CD4-positive, alpha-beta memory T cell (primary cell): ENCODE measurements at regions not wholly inside any gene's neighbourhood (a gene's known extent, or its start where the extent isn't known, plus 50 kb on each side); places are given as distances from the start of the nearest gene placed in this dataset.

Experiments
- CTCF ChIA-PET: fragments of 350-600 bp; sonication (Branson Sonifier 250); formaldehyde crosslinking; loops from one replicate; lab custom pipeline; 2021; ENCODE audit warnings: inconsistent platforms; ENCODE audit not compliant: partially characterized antibody; lab: Charles Lee
- POLR2A ChIA-PET: fragments of 350-600 bp; sonication (Branson Sonifier 250); formaldehyde crosslinking; loops from one replicate; lab custom pipeline; 2021; ENCODE audit not compliant: partially characterized antibody; lab: Charles Lee
- DNase-seq, 5 donors: peaks; one replicate each; pipeline versions ENCODE4 v3.0.0 to v3.0.0-alpha.2; 2020 to 2022; ENCODE audit warnings: mixed read lengths in 1 of 5
- H3K27ac ChIP-seq: one replicate; pipeline ENCODE4 v1.7.0; 2013; ENCODE audit warnings: low read depth, low read length
- H3K27me3 ChIP-seq: 2 replicates; pipeline ENCODE4 v1.7.0; 2013; ENCODE audit warnings: mild to moderate bottlenecking, low read length, moderate library complexity; ENCODE audit not compliant: insufficient read depth
- H3K36me3 ChIP-seq: 2 replicates; pipeline ENCODE4 v1.7.0; 2013; ENCODE audit warnings: mild to moderate bottlenecking, low read length, moderate library complexity; ENCODE audit not compliant: insufficient read depth
- H3K4me1 ChIP-seq: 2 replicates; pipeline ENCODE4 v1.7.0; 2013; ENCODE audit warnings: mild to moderate bottlenecking, low read length, moderate library complexity; ENCODE audit not compliant: insufficient read depth
- H3K4me3 ChIP-seq, 2 donors: one replicate each; pipeline ENCODE4 v1.7.0; 2013; ENCODE audit warnings: low read length in 2 of 2, mild to moderate bottlenecking in 1 of 2
- H3K9me3 ChIP-seq, 2 donors: one replicate each; pipeline ENCODE4 v1.7.0; 2013; ENCODE audit warnings: low read length in 2 of 2, control low read depth in 1 of 2; ENCODE audit not compliant: control insufficient read depth in 1 of 2
- H3K27ac Mint-ChIP-seq, 7 donors: one replicate each; pipeline ENCODE4 v1.8.0; 2020 to 2021; ENCODE audit warnings: mixed read lengths in 7 of 7, mild to moderate bottlenecking in 6 of 7, inconsistent platforms in 3 of 7, moderate library complexity in 3 of 7
- H3K27me3 Mint-ChIP-seq, 2 donors: one replicate each; pipeline ENCODE4 v1.8.0; 2020 to 2021; ENCODE audit warnings: mixed read lengths in 2 of 2
- H3K36me3 Mint-ChIP-seq, 2 donors: one replicate each; pipeline ENCODE4 v1.8.0; 2020 to 2021; ENCODE audit warnings: mixed read lengths in 2 of 2, inconsistent platforms in 1 of 2, mild to moderate bottlenecking in 1 of 2
- H3K4me1 Mint-ChIP-seq, 4 donors: one replicate each; pipeline ENCODE4 v1.8.0; 2020 to 2021; ENCODE audit warnings: mixed read lengths in 4 of 4, mild to moderate bottlenecking in 1 of 4
- H3K4me3 Mint-ChIP-seq, 8 donors: one replicate each; pipeline ENCODE4 v1.8.0; 2020 to 2021; ENCODE audit warnings: mixed read lengths in 8 of 8, mild to moderate bottlenecking in 7 of 8, moderate library complexity in 6 of 8, inconsistent platforms in 3 of 8
- H3K9me3 Mint-ChIP-seq, 8 donors: one replicate each; pipeline ENCODE4 v1.8.0; 2020 to 2021; ENCODE audit warnings: mixed read lengths in 8 of 8, mild to moderate bottlenecking in 5 of 8, inconsistent platforms in 3 of 8, moderate library complexity in 1 of 8
- intact Hi-C: fragments of 100-400 bp; cut with micrococcal nuclease; formaldehyde crosslinking; loops from one replicate; pipeline ENCODE4 v1.15.1; 2023

DNA sequence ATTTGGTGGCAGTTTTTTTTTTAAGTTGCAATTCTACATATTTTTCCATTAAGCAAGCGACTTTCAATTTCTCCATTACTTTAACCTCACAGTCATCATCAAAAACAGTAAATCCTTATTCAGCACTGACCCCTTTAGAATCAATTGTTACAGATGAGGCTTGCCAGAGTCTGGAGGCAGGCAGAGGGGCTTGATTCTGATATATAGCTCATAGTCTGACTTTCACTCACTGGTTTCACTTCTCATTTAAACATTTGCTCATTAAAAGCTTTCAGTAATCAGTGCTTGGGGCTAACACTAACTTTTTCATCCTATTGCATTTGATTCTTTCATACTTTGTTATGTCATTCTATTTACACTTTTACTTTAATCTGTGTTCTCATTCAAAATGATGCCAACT is 88.4 kb downstream of the PYDC2 start:
- no peak for DNase-seq
- Histone ChIP-seq H3K27ac (no peak overlapping the region), H3K27me3 (no peaks in the 10 kb centered on the region), H3K36me3 (no peaks in the 10 kb centered on the region), H3K4me3 (no peak overlapping the region), H3K9me3 (no peaks in the 10 kb centered on the region), H3K4me1 (no peaks in the 10 kb centered on the region)
- CTCF ChIA-PET, result no interaction called here
- Mint-ChIP-seq H3K4me1 (no peaks in the 10 kb centered on the region), H3K27me3 (no peaks in the 10 kb centered on the region), H3K9me3 (peaks cover 0 to 16% (median 8%) of the 10 kb centered on the region in 8 donors), H3K36me3 (no peaks in the 10 kb centered on the region), H3K4me3 (no peak overlapping the region), H3K27ac (no peak overlapping the region)
- POLR2A ChIA-PET, result no interaction called here
- intact Hi-C loops, result no loop called here

DNA sequence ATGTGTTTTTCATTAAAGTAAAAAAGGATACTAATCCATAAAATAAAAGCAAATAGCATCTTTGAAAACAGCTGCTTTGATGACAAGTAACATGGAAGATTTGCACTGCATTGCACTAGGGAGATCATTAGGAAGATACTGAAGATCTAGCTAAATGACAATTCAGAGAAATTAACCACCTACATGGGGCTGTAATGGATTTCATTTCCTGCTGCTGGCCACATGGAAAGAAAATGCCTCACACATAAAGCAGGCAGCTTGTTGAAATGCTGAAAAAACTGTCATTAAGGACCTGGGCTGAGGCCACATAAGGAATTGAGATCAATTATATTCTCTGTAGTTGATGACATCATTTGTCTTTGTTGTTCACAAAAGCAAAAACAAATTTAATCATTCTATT is 94.1 kb downstream of the PYDC2 start:
- H3K36me3 ChIP-seq, result no peaks in the 10 kb centered on the region
- Mint-ChIP-seq H3K4me3 (no peak overlapping the region), H3K27ac (no peak overlapping the region), H3K27me3 (no peaks in the 10 kb centered on the region), H3K9me3 (peaks cover 0 to 9% (median 3%) of the 10 kb centered on the region in 8 donors), H3K36me3 (no peaks in the 10 kb centered on the region), H3K4me1 (no peaks in the 10 kb centered on the region)
- POLR2A ChIA-PET, result no interaction called here
- CTCF ChIA-PET, result no interaction called here
- no peaks in the 10 kb centered on the region for H3K27me3 ChIP-seq
- H3K9me3 ChIP-seq, result no peaks in the 10 kb centered on the region
- intact Hi-C loops, result no loop called here
- no peak overlapping the region for H3K4me3 ChIP-seq
- H3K4me1 ChIP-seq, result no peaks in the 10 kb centered on the region
- no peak overlapping the region for H3K27ac ChIP-seq
- DNase-seq, result no peak

DNA sequence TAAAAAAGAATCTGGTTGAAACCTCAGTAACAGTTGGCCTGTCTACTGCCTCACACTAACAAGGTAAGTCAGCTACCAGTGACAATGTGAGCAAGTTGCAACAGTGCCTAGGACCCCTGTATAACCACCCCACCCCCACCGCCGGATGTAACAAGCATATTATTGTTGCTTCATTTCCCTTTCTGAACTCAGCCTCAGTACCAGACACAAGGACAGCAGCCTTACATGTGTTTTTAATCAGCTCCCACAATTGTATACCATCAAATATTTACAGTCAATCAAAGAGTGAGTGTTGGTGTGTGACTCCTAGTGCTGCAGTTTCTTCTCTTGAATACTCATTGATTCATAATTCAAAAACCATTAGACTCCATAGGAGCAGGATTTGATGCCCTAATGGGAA is 96.4 kb downstream of the PYDC2 start:
- Histone ChIP-seq H3K27ac (no peak overlapping the region), H3K4me1 (no peaks in the 10 kb centered on the region), H3K9me3 (no peaks in the 10 kb centered on the region), H3K36me3 (no peaks in the 10 kb centered on the region), H3K4me3 (no peak overlapping the region), H3K27me3 (no peaks in the 10 kb centered on the region)
- H3K36me3 Mint-ChIP-seq, result no peaks in the 10 kb centered on the region
- ChIA-PET POLR2A (no interaction called here), CTCF (no interaction called here)
- no peak for DNase-seq
- intact Hi-C loops, result no loop called here
- H3K4me3 Mint-ChIP-seq, result no peak overlapping the region
- H3K27ac Mint-ChIP-seq, result no peak overlapping the region
- H3K9me3 Mint-ChIP-seq, result peaks cover 0 to 6% (median 4%) of the 10 kb centered on the region in 8 donors
- H3K27me3 Mint-ChIP-seq, result no peaks in the 10 kb centered on the region
- no peaks in the 10 kb centered on the region for H3K4me1 Mint-ChIP-seq

DNA sequence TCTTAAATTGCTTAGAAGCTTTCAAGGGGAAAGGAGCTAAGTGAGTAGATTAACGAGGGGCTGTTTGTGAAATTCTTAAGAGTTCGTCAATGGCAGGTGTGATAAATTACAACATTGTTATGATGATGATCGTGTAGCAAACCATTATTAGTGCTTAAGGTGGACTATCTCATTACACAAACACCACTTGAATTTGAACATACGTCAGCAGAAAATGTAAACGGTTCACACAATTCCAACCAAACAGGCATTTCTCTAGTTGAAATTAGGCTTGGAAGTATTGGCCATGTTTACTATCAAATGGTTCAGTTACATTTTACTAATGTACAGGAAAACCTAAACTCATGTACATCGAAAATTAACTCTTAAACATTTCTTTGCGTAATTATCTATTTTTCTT is 102.8 kb downstream of the PYDC2 start:
- Histone ChIP-seq H3K9me3 (no peaks in the 10 kb centered on the region), H3K4me3 (no peak overlapping the region), H3K4me1 (no peaks in the 10 kb centered on the region), H3K27ac (no peak overlapping the region), H3K36me3 (no peaks in the 10 kb centered on the region), H3K27me3 (no peaks in the 10 kb centered on the region)
- H3K9me3 Mint-ChIP-seq, result peaks cover 0 to 5% (median 2%) of the 10 kb centered on the region in 8 donors
- no peaks in the 10 kb centered on the region for H3K4me1 Mint-ChIP-seq
- H3K36me3 Mint-ChIP-seq, result no peaks in the 10 kb centered on the region
- H3K27ac Mint-ChIP-seq, result no peak overlapping the region
- no peaks in the 10 kb centered on the region for H3K27me3 Mint-ChIP-seq
- ChIA-PET POLR2A (no interaction called here), CTCF (no interaction called here)
- H3K4me3 Mint-ChIP-seq, result no peak overlapping the region
- intact Hi-C loops, result no loop called here
- no peak for DNase-seq

DNA sequence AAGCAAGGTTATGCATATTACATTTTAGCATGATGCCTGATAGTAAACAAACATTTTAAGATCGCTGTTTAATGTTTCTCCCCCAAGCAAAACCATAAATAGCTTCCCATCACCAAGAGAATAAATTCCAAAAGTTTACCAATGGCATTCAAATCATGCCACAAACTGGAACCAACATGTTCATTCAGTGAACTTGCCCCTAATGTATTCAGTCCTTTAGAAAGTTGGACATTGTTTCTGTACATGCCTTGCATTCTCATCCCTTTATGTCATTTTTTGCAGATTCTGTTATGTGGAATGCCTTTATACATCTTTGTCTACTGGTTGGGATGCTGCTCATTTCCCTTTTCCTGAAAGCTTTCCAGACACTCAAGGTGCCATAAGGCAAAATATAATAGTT is 105.5 kb downstream of the PYDC2 start:
- ChIA-PET CTCF (no interaction called here), POLR2A (interaction anchor here (0.5 kb wide), 1 partner anchor 54 kb away, joined by 3 read pairs; no protein-coding TSS in a partner anchor)
- DNase-seq, result no peak

DNA sequence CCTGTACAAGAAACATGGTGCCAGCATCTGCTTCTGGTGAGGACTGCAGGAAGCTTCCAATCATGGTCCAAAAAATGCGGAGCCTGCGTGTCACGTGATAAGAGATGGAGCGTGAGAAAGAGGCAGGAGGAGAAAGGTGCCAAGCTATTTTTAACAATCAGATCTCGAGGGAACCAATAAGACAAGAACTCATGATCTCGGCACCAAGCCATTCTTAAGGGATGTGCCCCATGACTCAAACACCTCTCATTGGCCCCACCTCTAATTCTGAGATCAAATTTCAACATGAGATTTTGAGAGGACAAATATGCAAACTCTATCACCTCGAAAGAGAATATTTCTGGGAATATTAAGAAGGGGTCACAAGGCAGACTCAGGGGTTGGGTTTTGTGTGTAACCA is 107.2 kb downstream of the PYDC2 start:
- intact Hi-C loops, result no loop called here
- no peak overlapping the region for H3K4me3 ChIP-seq
- no peaks in the 10 kb centered on the region for H3K4me1 ChIP-seq
- Mint-ChIP-seq H3K36me3 (no peaks in the 10 kb centered on the region), H3K27ac (no peak overlapping the region), H3K27me3 (no peaks in the 10 kb centered on the region), H3K4me3 (no peak overlapping the region), H3K4me1 (no peaks in the 10 kb centered on the region), H3K9me3 (peaks cover 0 to 4% (median under 1%) of the 10 kb centered on the region in 8 donors)
- POLR2A ChIA-PET, result no interaction called here
- no peaks in the 10 kb centered on the region for H3K27me3 ChIP-seq
- DNase-seq, result no peak
- CTCF ChIA-PET, result no interaction called here
- H3K36me3 ChIP-seq, result no peaks in the 10 kb centered on the region
- H3K9me3 ChIP-seq, result no peaks in the 10 kb centered on the region
- H3K27ac ChIP-seq, result no peak overlapping the region

More for the DNA sequence above, 105.5 kb downstream of the PYDC2 start:
- no peak overlapping the region for H3K27ac ChIP-seq
- intact Hi-C loops, result no loop called here
- Mint-ChIP-seq H3K4me1 (no peaks in the 10 kb centered on the region), H3K27ac (no peak overlapping the region), H3K27me3 (no peaks in the 10 kb centered on the region), H3K36me3 (no peaks in the 10 kb centered on the region), H3K9me3 (peaks cover 0 to 3% (median 2%) of the 10 kb centered on the region in 8 donors), H3K4me3 (no peak overlapping the region)
- H3K4me3 ChIP-seq, result no peak overlapping the region
- H3K27me3 ChIP-seq, result no peaks in the 10 kb centered on the region
- H3K36me3 ChIP-seq, result no peaks in the 10 kb centered on the region
- no peaks in the 10 kb centered on the region for H3K9me3 ChIP-seq
- H3K4me1 ChIP-seq, result no peaks in the 10 kb centered on the region

DNA sequence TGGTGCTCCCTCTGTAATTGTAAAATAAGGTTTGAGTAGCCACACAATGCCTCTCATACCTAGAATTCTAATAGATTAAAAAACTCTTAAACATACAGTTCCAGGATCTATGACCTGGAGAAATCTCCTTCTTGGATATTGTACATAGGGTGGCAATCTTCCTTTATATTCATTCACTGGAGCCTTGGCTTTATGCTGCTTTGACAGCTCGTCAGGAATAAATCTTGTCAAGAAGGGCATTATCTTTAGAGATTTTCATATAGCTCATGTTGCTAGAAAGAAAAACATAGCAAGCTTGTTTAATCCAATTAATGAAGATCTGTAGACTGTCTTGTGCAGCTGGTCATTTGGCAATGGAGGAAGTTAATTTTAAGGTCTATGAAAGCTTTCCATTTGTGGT is 131.1 kb downstream of the PYDC2 start:
- Histone ChIP-seq H3K27ac (no peak overlapping the region), H3K9me3 (no peaks in the 10 kb centered on the region), H3K4me3 (no peak overlapping the region), H3K36me3 (no peaks in the 10 kb centered on the region), H3K27me3 (no peaks in the 10 kb centered on the region), H3K4me1 (no peaks in the 10 kb centered on the region)
- intact Hi-C loops, result no loop called here
- CTCF ChIA-PET, result no interaction called here
- Mint-ChIP-seq H3K4me1 (no peaks in the 10 kb centered on the region), H3K27me3 (no peaks in the 10 kb centered on the region), H3K4me3 (no peak overlapping the region), H3K27ac (no peak overlapping the region), H3K36me3 (no peaks in the 10 kb centered on the region), H3K9me3 (peaks cover 0 to 4% (median 2%) of the 10 kb centered on the region in 8 donors)
- no peak for DNase-seq
- POLR2A ChIA-PET, result no interaction called here

DNA sequence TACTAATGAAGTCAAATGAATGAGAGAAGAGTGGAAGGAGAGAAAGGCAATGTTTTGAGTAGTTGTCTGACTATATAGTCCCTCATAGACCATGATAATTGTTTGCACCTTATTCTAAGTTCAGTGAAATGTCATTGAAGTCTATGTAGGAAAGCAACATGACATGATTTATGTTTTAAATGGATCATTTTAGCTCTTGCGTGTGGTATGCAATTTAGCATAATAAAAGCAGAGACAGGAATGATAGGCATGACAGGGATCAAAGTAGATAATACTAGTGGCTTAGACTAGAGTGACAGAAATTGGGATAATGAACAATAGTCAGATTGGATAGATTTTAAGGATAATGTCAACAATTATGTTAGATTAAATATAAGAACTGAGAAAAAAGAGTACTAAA is 132.5 kb downstream of the PYDC2 start:
- Histone ChIP-seq H3K27ac (no peak overlapping the region), H3K9me3 (no peaks in the 10 kb centered on the region), H3K4me1 (no peaks in the 10 kb centered on the region), H3K36me3 (no peaks in the 10 kb centered on the region), H3K27me3 (no peaks in the 10 kb centered on the region), H3K4me3 (no peak overlapping the region)
- intact Hi-C loops, result no loop called here
- Mint-ChIP-seq H3K36me3 (no peaks in the 10 kb centered on the region), H3K27ac (no peak overlapping the region), H3K4me1 (no peaks in the 10 kb centered on the region), H3K9me3 (peaks cover 0 to 4% (median 3%) of the 10 kb centered on the region in 8 donors), H3K4me3 (no peak overlapping the region), H3K27me3 (no peaks in the 10 kb centered on the region)
- ChIA-PET CTCF (no interaction called here), POLR2A (no interaction called here)
- DNase-seq, result no peak
